SK-N-MC (cell line): ENCODE measurements at regions not wholly inside any gene's neighbourhood (a gene's known extent, or its start where the extent isn't known, plus 50 kb on each side); places are given as distances from the start of the nearest gene placed in this dataset.

Experiments used
- EZH2 ChIP-seq: fragments of 200-600 bp; sonication (generic); IDR thresholded peaks from one replicate; pipeline ENCODE4 v1.6.1; 2017; ENCODE audit warnings: antibody characterized with exemption
- POLR2AphosphoS5 ChIP-seq: IDR thresholded peaks from 2 replicates; pipeline ENCODE4 v1.6.1; 2012; ENCODE audit warnings: mild to moderate bottlenecking, low read depth, low read length, borderline replicate concordance

DNA sequence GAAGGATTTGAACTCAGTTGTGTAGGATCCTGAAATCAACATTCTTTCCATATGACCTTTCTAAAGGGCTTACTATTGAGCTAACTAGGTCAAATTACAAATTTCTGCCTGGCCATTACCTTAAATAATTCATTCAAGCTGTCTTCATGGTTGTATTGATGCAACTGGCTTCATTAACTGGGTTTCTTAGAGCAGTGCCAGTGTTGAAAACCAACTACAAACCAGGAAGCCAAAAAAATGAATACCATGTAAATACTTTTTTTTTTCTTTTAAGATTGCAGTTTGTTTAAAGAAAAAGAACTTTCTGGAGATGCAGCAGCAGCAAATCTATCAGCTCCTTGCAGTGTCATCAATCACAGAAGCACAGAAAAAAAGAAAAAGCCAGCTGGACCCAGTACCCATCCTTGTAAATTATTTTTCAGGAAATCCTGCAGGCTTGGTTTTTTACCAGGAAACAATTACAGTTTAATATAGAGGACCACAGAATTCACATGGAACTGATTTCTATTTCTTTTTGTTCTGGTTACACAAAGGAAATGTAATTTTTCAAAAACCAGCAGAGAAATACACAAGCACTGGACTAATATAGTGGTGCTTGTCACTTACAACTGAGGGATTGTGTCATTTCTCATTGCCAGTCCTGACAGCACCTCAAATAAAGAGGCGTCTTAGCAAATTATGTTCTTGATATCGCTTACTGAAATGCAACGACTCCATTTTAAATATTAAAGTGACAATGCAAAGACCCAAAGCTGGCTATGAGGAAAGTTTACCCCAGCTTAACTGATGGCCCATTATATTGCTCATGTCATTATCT lies 131.9 kb downstream of the TMEM26 start:
- TF ChIP-seq POLR2AphosphoS5 (no peak), EZH2 (no peak)
